Adrenal gland (tissue), 9 donors: ENCODE measurements at regions not wholly inside any gene's neighbourhood (a gene's known extent, or its start where the extent isn't known, plus 50 kb on each side); places are given as distances from the start of the nearest gene placed in this dataset.

ENCODE experiments used
- DNase-seq, 7 donors: peaks; one replicate each; pipeline ENCODE4 v3.0.0-alpha.2; 2019 to 2020
- H3K27ac ChIP-seq, 5 donors: fragments of 200-600 bp; sonication (generic) in 4 of 5; 1 replicate in 3 of 5; 2 replicates in 2 of 5; pipeline versions ENCODE4 v1.5.1 to v1.8.0; 2016 to 2020; ENCODE audit warnings: mild to moderate bottlenecking in 1 of 5
- H3K27me3 ChIP-seq: fragments of 200-600 bp; 2 replicates; pipeline ENCODE4 v1.8.0; 2021
- H3K36me3 ChIP-seq, 2 donors: fragments of 200-600 bp; replicated peaks in 1 of 2; 1 replicate in 1 of 2; 2 replicates in 1 of 2; pipeline versions ENCODE4 v1.5.1 to v1.8.0; 2018 to 2022
- H3K4me1 ChIP-seq, 2 donors: fragments of 200-600 bp; replicated peaks in 1 of 2; 1 replicate in 1 of 2; 2 replicates in 1 of 2; pipeline versions ENCODE4 v1.5.1 to v1.8.0; 2018 to 2021
- H3K4me3 ChIP-seq, 4 donors: fragments of 200-600 bp; sonication (generic) in 3 of 4; one replicate each; pipeline ENCODE4 v1.5.1; 2016 to 2018
- H3K9me3 ChIP-seq, 3 donors: fragments of 200-600 bp; sonication (generic) in 1 of 3; replicated peaks in 1 of 3; 1 replicate in 2 of 3; 2 replicates in 1 of 3; pipeline versions ENCODE4 v1.5.1 to v1.8.0; 2016 to 2021
- CTCF ChIP-seq, 6 experiments: fragments of 450-650 bp in 4 of 6; fragments of 200-600 bp in 2 of 6; sonication (generic) in 1 of 6; IDR thresholded peaks; 1 replicate in 5 of 6; 2 replicates in 1 of 6; pipeline versions ENCODE4 v1.5.1 to v1.8.0; 2016 to 2021; ENCODE audit warnings: antibody characterized with exemption in 6 of 6, mild to moderate bottlenecking in 2 of 6, moderate library complexity in 1 of 6
- POLR2A ChIP-seq, 2 donors: fragments of 450-650 bp; IDR thresholded peaks; one replicate each; pipeline ENCODE4 v1.6.1; 2017; ENCODE audit warnings: antibody characterized with exemption in 2 of 2, mild to moderate bottlenecking in 2 of 2, moderate library complexity in 1 of 2
- WGBS, 4 donors: extraction: QIAGEN DNeasy Blood & Tissue Kit in 2 of 4; methylation state at CpG; one replicate each; pipeline versions ENCODE4 v1.1.5 to v1.1.7; 2013 to 2017; 5-methylcytosine and 5-hydroxymethylcytosine counted together
- intact Hi-C, 2 donors: fragments of 100-400 bp; cut with DNase I; formaldehyde crosslinking; loops; one replicate each; pipeline versions ENCODE4 v1.14.1 to v1.15.0; 2022 to 2023
- small RNA-seq, 2 donors: library from RNA; depleted of rRNA; stranded (forward); fragments of <200 nt; gene quantifications; one replicate each; pipeline ENCODE3, GENCODE V24; 2016
- donor health status: healthy with polysubstance abuse.
- donor health status: Bipolar disorder and iron deficiency.
- donor health status: DM: yes; HTN: yes; CAD: no.
- donor health status: DM: no; HTN: no; CAD: no.
- donor health status: DM: no; HTN: no; CAD: no.

GRCh38 chr3:116630494-116630893 lies 79.1 kb upstream of the TUSC7 start:
- H3K27me3 ChIP-seq: no peaks in the 10 kb centered on the region
- no peak overlapping the region for H3K4me3 ChIP-seq
- no peaks in the 10 kb centered on the region for H3K4me1 ChIP-seq
- no peak for DNase-seq
- 69 to 83% (median 77%) methylated on average over 4 of the region's 4 CpGs for WGBS, 4 donors
- H3K27ac ChIP-seq: no peak overlapping the region
- no peaks in the 10 kb centered on the region for H3K36me3 ChIP-seq
- no peaks in the 10 kb centered on the region for H3K9me3 ChIP-seq
- TF ChIP-seq POLR2A (IDR thresholded peaks at IDR 0.05): no peak
- intact Hi-C loops: no loop called here

GRCh38 chr3:116639641-116640040 lies 69.9 kb upstream of the TUSC7 start:
- TF ChIP-seq POLR2A (IDR thresholded peaks at IDR 0.05) (no peak), CTCF (IDR thresholded peaks at IDR 0.05) (no peak)
- 78 to 89% (median 88%) methylated on average over 2 of the region's 2 CpGs for WGBS, 4 donors
- Histone ChIP-seq H3K4me3 (no peak overlapping the region), H3K27me3 (no peaks in the 10 kb centered on the region), H3K4me1 (no peaks in the 10 kb centered on the region), H3K36me3 (no peaks in the 10 kb centered on the region), H3K27ac (no peak overlapping the region), H3K9me3 (no peaks in the 10 kb centered on the region)
- DNase-seq: no peak
- intact Hi-C loops: no loop called here

GRCh38 chr3:116640109-116640508 lies 69.5 kb upstream of the TUSC7 start:
- DNase-seq: no peak
- no peak overlapping the region for H3K27ac ChIP-seq
- H3K36me3 ChIP-seq: no peaks in the 10 kb centered on the region
- H3K4me3 ChIP-seq: no peak overlapping the region
- TF ChIP-seq POLR2A (IDR thresholded peaks at IDR 0.05) (no peak), CTCF (IDR thresholded peaks at IDR 0.05) (no peak)
- H3K27me3 ChIP-seq: no peaks in the 10 kb centered on the region
- 70 to 79% (median 78%) methylated on average over 3 of the region's 3 CpGs for WGBS, 4 donors
- intact Hi-C loops: no loop called here
- no peaks in the 10 kb centered on the region for H3K4me1 ChIP-seq
- no peaks in the 10 kb centered on the region for H3K9me3 ChIP-seq

- H3K4me3 ChIP-seq: no peak overlapping the region
- no peak for DNase-seq
- no peaks in the 10 kb centered on the region for H3K4me1 ChIP-seq
- TF ChIP-seq CTCF (IDR thresholded peaks at IDR 0.05): no peak
- TF ChIP-seq POLR2A (IDR thresholded peaks at IDR 0.05): no peak
- no peaks in the 10 kb centered on the region for H3K9me3 ChIP-seq
- intact Hi-C loops: no loop called here
- no peaks in the 10 kb centered on the region for H3K27me3 ChIP-seq
- H3K36me3 ChIP-seq: no peaks in the 10 kb centered on the region
- no peak overlapping the region for H3K27ac ChIP-seq
These were observed 66.6 kb upstream of the TUSC7 start for GRCh38 chr3:116643001-116643400.

GRCh38 chr3:116647996-116648395 lies 61.6 kb upstream of the TUSC7 start:
- no peaks in the 10 kb centered on the region for H3K27me3 ChIP-seq
- H3K36me3 ChIP-seq: no peaks in the 10 kb centered on the region
- H3K4me3 ChIP-seq: no peak overlapping the region
- no peaks in the 10 kb centered on the region for H3K9me3 ChIP-seq
- intact Hi-C loops: no loop called here
- H3K4me1 ChIP-seq: no peaks in the 10 kb centered on the region
- DNase-seq: no peak
- no peak overlapping the region for H3K27ac ChIP-seq
- TF ChIP-seq POLR2A (IDR thresholded peaks at IDR 0.05) (no peak), CTCF (IDR thresholded peaks at IDR 0.05) (no peak)

Small RNAs in the stretch of these regions (small RNA-seq; reads per million reads assigned to genes)
- 0 reads per million in 2 donors for gene RN7SL582P
